Suppressor macrophage (primary cell): ENCODE measurements at regions not wholly inside any gene's neighbourhood (a gene's known extent, or its start where the extent isn't known, plus 50 kb on each side); places are given as distances from the start of the nearest gene placed in this dataset.
"Not testable (repeated sequence)": the region's sequence is repeated elsewhere in the genome, so short reads cannot be mapped to it uniquely, and the experiment has no call there.

Experiments used
- DNase-seq, 4 experiments: peaks; one replicate each; pipeline ENCODE4 v3.0.0-alpha.2; 2020 to 2022

DNA sequence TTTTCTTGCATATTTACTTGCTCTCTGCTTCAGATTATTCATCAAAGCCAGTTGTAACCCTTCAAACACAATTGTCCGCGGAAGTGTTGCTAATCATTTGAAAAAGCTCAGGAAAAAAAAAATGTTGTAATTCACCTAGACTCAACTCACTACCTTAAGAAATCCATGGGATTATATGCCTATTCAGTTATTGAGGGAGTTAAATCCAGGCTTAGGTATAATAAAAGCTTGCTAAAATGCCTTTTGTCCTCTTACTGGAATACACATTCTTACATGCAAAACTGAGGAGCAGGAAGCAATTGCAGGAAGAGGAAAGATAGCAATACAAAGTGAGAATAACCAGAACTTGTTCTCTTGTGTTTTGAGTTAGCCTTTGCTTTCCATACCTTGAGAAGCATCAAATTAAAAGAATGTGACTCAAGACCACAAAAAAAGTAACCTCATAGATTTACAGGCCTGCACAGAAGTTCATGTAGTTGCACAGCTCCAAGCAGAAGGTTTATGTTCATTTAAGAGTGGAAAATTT lies 91.4 kb upstream of the FAM241A start:
- no peak for DNase-seq

DNA sequence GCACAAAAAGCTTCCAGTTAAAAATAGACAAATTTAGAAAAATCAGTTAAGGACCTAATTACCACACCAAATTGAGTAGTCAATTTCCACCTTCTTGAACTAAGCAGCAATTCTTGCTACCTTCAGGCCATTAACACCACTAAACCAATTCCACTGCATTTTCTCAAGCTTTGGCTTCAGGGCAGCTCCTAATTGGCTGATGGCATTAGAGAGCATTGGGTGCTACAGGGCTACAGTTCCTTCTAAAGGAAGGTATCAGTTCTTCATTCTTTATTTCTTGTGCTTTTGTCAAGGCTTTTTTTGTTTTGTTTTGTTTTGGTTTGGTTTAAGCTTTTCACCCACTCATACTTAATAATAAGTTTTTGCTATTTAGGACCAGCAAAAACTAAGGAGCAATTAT lies 90.2 kb upstream of the FAM241A start:
- no peak for DNase-seq

DNA sequence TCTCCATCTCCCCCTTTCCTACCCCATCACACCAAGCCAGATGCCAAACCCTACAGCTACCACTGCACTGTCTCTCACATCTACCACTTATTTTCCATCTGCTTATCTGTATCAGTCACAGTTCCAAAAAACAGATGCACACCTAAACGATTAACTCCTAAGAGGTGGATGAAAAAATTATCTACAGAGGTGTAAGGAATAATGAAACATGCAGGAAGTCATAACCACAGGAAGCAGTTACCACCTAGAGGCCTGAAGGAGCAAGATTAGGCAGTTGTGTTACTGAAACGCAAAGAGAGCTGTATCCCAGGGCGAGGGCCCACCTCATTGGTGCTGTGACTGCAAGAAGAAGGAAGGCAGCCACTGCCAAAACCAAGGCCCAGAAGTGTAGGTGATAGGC lies 87.8 kb upstream of the FAM241A start:
- DNase-seq: no peak

DNA sequence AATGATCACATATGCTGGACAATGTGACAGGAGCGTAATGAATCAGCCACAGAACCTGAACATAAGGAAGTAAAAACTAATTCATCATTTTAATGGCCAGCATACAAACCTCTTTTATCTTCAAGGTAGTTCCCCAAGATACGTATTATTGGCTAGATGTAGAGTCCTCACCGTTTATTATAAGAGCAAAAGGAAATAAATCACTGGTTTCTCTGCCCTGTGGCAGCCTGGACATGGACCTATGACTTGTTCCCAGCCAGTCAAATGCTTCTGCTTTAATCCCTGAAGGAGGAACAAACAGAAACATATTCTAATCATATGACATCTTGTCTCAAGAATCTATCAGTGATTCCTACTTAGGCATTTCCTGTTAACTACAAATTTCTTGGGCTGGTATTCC lies 86.8 kb upstream of the FAM241A start:
- DNase-seq: peak; percentile 14 to 49 (median 25)

DNA sequence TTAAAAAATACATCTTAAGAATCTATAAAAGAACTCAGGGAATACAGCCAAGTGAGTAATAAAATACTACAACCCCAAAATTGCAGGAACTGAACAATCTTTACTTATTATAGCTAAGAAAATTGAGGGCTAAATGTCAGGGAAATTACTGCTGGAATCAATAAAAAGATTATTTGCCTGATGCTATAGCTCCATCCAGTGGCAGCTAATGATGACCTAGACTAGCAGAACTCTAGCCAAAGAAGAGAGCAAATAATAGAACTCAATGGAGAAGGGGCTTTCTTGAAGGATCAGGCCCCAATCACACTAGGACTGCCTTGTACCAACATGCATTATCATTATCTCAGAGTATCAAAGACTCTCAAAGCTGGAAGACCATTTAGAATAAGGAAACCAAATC lies 85.0 kb upstream of the FAM241A start:
- peak; percentile 35 to 52 (median 40) for DNase-seq

DNA sequence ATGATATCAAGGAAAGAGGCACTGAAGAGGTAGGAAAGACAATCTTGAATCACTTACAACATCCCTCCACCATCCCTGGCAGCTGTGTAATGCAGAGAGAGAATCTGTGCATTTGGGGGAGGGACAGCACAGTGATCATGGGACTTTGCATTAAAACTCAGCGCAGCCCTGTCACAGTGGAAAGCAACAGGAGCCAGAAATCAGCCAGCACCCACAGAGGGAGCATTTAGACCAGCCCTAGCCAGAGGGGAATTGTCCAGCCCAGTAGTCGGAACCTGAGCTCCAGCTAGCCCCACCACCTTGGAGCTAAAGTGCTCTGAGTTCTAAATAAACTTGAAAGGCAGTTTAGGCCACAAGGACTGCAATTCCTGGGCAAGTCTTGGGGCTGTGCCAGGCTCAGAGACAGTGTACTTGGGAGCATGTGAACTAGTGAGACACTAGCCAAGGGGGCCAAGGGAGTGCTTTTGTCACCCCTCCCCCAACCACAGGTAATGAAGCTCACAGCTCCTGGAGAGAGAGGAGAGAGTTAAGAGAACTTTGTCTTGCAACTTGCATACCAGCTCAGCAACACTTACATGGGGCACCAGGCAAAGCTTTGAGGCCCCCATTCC lies 83.9 kb upstream of the FAM241A start:
- no peak for DNase-seq

DNA sequence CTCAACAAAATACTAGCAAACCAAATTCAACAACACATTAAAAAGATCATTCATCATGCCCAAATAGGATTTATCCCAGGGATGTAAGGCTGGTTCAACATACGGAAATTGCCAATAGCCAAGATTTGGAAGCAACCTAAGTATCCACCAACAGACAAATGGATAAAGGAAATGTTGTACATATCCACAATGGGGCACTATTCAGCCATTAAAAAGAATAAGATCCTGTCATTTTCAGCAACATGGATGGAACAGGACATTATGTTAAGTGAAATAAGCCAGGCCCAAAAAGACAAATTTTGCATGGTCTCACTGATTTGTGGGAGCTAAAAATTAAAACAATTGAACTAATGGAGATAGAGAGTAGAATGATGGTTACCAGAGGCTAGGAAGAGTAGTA lies 82.0 kb upstream of the FAM241A start:
- DNase-seq: no peak

DNA sequence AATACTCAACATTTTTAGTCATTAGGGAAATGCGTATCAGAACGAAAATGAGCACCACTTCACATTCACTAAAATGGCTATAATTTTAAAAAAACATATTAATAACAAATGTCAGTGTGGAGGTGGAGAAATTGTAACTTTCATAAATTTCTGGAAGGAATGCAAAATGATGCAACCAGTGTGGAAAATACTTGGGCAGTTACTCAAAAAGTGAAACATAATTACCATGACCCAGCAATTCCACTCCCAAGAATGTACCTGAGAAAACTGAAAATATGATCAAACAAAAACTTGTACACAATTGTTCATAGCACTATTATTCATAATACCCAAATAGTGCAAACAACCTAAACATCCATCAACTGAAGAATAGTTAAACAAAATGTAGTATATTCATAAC lies 76.1 kb upstream of the FAM241A start:
- no peak for DNase-seq

DNA sequence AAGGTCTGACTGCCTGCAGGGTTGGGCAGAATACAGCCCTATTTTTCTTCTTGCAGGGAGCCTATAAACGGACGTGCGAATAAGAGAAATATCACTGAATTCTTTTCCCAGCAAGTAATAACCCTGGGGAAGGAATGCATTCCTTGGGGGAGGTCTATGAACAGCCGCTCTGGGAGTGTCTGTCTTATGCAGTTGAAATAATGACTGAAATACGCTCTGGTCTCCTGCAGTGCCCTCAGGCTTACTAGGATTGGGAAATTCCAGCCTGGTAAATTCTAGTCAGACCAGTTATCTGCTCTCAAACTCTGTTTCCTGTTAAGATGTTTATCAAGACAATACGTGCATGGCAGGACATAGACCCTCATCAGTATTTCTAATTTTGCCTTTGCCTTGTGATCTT lies 72.1 kb upstream of the FAM241A start:
- DNase-seq: no peak

DNA sequence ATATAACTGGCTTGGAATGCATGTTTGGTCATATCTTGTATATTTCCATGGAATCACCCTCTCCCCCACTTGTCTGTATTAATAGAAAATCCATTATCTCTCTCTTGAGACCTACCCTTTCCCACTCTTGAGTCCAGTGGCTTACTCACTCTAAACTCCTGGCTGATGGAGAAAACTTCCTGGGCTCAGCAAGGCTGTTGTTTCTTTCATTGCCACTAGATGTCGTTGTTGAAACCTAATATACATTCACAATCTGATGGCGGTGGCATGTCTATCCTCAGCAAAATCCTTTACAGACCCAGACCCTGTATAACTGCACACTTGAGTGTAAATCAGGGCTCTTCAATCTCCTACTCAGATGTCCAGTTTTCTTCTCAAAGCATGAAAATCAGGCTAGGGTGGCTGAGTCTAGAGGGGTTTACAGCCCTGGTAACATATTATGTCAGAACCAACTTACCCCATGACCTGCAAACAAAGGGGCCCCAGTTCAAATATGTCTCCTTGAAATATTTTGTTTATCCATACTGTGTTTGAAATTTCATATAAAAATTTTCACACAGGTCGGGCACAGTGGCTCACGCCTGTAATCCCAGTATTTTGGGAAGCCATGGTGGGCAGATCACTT lies 70.0 kb upstream of the FAM241A start:
- peak; percentile 65 to 79 (median 70) for DNase-seq

DNA sequence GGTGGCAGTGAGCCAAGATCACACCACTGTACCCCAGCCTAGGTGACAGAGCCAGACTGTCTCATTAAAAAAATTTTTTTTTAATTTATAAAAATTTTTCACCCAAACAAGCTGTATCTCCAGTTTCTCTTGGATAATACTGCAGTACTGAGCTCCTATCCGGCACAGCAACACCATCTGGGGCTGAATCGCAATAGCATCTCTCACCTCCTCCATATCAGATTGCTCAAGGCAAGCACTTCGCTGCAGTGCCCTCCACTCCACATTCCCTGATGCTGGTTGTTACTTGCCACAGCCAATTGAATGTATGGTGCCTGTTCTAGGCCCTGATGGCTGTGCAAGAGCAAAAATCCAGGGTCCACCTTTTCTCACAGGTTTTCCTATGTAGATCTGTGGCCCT lies 69.3 kb upstream of the FAM241A start:
- DNase-seq: peak in 2 of 4 experiments; percentile 16 to 17

DNA sequence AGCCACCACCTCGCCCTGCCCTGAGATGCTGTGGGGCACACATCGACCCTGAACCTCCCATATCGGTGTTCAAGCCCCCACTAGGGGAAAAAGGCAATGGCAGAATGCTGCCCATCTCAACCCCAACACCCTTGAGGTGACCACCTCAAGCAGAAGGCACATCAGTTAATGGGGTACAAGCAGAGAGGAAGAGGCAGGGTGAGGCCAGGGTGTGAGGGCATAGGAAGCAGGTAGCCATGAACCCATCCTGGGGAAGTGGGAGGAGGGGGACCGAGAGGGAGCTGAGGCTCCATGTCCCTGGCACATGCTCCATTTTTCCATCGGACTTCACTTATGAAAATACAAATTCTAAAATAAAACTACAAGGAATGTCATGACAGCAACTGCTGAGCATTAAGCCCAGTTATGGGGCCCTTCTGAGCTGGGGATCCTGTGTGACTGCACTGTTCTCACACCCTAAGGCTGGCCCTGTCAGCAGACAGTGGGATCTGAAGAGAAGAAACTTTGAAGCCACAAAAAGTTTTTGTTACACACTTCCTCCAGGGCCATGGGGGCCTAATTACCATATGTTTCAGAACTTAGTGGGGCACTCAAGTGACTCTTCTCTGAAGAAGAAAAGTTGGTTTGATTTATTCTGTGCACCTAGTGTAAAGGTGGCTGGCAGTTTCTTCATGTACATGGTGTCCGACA lies 68.2 kb upstream of the FAM241A start:
- DNase-seq: no peak

DNA sequence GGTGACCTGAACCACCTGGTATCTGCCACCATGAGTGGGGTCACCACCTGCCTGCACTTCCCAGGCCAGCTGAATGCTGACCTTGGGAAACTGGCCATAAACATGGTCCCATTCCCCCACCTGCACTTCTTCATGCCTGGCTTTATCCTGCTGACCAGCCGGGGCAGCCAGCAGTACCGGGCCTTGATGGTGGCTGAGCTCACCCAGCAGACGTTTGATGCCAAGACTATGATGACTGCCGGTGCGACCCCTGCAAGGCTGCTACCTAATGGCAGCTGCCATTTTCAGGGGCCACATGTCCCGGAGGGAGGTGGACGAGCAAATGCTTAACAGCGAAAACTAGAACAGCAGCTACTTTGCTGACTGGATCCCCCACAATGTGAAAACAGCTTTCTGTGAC lies 67.5 kb upstream of the FAM241A start:
- DNase-seq: no peak

DNA sequence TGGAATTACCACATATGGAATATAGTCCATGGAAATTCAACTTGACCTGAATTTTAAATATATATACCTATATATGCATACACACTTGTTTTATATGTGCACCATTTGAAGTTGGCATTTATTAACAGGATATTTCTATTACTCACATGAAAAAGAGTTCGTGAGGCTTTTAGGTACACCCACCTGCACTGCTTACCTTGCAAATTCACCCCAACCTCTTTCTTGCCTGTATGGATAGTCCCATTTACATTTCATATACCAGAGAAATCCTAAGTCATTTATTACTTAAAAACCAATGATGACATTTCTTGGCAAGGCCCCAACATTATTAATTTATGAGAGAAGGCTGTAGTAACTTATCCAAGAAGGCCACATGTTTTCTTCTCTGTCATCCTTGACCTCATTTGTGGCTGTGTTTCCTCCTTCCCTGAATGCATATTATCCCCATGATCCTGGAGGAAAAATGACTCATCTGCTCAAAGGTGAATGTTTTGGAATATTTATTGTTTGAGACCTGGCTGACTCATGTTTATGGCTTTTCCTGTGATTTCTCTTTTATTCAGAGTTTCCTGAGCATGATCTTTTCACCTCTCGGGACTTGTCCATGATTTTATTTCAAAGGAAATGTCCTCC lies 62.2 kb upstream of the FAM241A start:
- DNase-seq: no peak

DNA sequence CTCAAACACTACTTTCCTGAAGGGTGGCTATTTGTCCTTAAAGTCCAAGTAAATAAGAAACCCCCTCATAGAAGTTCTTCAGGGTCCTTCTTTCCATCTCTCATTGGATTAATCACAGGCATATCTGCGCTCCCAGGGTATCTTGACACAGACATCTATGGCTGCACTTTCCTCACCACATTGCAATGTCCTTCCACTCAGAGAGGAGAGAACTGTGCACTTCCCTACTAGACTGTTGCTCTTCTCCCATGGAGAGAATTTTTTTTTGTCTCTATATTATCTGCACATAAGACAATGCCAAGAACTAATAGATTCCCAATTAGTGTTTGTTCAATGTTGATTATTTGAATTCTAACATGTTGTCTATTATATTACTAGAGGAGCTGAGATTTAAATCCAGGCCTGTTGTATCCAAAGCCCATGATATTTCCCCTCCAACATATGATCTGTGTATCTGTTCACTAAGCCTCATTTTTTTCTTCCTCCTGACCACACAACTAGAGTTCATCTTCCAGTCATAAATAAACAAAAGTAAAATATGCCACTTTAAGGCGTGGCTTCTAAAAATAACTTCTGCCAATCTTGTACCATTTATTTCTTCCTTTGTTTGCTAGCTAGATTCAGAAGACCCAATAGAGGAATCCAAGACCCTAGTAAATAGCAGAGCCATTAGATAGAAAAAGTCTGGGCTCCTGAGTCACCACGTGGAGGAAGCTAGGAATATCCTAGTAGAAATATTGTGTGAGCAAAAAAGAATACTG lies 61.5 kb upstream of the FAM241A start:
- DNase-seq: no peak

DNA sequence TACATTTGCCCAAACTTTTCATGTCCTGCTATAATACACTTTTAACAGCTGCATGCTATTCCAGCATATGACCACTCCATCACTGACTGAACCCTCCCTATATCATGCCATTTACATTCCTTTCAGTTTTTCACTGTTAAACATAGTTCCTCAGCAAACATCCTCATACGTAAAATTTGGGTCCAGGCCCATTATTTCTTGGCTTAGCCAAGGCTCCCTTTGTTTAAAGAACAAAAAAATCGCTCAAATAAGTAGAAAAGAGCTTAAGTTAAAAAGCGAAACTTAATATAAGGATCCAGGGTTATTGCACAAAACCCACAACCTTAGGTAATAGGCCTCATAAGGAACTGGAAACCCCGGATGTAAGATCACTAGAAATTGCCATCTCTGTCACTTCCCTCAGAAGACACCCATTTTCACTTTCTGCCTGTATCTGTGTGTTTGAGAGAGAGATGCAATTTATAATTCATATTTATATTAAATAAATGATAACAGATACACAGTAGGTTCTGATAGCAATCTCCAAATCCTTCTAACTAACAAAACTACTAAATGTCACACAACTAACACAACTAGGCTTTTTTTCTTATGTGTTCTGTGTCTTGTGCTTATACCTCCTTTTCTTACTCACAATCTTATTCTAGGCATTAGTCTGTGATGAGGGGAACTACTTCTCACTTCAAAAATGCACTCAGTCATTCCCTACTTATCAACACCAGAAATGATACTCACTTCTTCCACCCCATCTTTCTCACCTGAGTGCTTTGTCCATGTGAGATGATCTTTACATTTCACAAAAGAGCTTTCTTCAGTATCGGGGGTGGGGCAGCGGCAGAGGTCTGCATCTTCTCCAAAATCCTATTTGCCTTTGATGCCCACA lies 59.9 kb upstream of the FAM241A start:
- DNase-seq: peak; percentile 66 to 91 (median 80)

DNA sequence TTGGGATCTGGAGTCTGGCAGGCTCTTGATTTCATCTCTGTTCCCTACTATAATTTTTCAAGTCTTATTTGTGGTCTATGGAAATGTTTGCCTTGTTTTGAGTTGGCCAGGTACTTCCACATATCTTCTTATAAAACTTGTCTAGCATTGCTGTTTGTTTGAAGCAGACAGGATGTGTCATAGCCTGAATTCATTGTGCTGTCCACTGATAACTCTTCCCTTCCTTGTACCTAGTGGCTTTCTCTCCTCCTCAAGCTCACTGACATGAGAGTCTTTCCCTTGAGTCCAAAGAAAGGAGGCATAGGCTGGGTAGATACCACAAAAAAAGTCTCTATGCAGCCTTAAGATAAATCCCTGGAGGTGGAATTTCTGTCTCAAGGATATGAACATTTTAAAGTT lies 59.2 kb upstream of the FAM241A start:
- no peak for DNase-seq

DNA sequence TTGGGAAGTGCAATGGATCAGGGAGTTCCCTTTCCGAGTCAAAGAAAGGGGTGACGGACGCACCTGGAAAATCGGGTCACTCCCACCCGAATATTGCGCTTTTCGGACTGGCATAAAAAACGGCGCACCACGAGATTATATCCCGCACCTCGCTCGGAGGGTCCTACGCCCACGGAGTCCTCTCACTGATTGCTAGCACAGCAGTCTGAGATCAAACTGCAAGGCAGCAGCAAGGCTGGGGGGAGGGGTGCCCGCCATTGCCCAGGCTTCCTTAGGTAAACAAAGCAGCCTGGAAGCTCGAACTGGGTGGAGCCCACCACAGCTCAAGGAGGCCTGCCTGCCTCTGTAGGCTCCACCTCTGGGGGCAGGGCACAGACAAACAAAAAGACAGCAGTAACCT lies 58.6 kb upstream of the FAM241A start:
- not testable (repeated sequence) for DNase-seq

DNA sequence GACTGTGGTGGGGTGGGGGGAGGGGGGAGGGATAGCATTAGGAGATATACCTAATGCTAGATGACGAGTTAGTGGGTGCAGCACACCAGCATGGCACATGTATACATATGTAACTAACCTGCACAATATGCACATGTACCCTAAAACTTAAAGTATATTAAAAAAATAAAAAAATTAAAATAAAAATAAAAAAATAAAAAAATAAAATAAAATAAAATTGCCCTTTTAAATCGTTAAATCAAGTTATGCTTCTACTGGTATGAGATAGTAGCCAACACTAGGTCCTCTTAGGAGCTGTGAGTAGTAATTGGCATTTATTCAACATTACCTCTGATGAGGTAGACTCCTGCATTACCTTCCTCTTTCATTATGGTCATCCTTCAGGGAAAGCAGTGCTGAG lies 52.9 kb upstream of the FAM241A start:
- DNase-seq: not testable (repeated sequence)

DNA sequence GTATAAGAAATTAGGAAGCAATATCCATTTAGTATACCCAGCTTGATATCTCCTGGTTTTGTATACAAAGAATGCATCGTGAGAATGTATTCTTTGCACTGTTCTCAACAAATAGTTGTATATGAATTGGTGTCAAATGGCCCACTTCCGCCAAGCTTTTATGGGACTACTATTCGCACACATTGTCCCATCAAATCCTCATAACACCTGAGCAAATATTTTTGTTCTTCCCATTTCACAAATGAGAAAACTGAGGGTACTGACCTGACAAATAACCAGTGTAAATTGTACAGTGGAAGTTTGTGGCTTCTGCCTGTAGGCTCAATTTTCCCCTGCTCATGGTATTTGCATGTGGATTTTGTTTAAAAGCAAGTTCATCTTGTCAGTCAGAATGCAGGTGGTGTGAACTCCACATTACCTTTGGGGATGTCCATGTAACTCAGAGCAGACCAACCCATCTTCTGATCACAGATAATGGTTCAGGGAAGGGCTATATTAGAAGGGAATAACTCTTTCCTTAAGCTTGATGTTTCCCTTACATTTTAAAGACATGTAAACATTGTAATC lies 51.5 kb upstream of the FAM241A start:
- no peak for DNase-seq

DNA sequence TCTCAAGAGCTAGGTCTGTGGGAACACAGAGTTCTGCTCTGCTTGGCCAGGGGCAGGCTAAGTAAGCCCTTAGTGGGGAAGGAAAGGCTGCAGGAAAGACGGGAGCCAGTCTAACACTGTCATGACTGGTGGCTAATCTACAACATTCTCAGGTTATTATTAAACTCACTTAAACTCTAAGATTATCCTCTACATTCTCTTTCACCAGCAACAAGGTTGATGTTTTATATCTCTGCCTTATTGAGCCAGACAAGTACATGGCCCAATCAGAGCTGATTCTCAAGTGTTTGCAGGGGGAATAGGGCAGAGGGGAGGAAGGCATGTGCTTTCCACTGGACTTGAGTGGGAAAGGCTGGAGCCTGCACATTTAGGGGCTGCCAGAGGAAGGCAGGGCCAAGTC lies 50.9 kb upstream of the FAM241A start:
- no peak for DNase-seq
